ENCODE measurements at regions not wholly inside any gene's neighbourhood (a gene's known extent, or its start where the extent isn't known, plus 50 kb on each side); places are given as distances from the start of the nearest gene placed in this dataset.

- no peak overlapping the region for H3K27ac ChIP-seq (ENCODE audit: insufficient read length, low read depth, low read length)
- H2BK12ac ChIP-seq (ENCODE audit: insufficient read length, low read depth, low read length), result no peak overlapping the region
- H3K4me1 Mint-ChIP-seq, result peaks cover 45 to 55% of the 10 kb centered on the region in 2 experiments
- no peak overlapping the region for H2AFZ ChIP-seq (ENCODE audit: low read length)
- H3K79me1 ChIP-seq (ENCODE audit: insufficient read depth, low read depth, low read length, poor library complexity, severe bottlenecking), result no peaks in the 10 kb centered on the region
- no peak overlapping the region for H2BK120ac ChIP-seq (ENCODE audit: low read depth, low read length, poor library complexity, severe bottlenecking)
- DNase-seq, result no peak
- H3T11ph ChIP-seq (ENCODE audit: low read length), result no peak overlapping the region
- no peak overlapping the region for H3K4ac ChIP-seq (ENCODE audit: low read depth, low read length)
- no peak overlapping the region for H3K4me3 Mint-ChIP-seq
- no peak overlapping the region for H2BK15ac ChIP-seq (ENCODE audit: low read depth, low read length)
- H2BK20ac ChIP-seq (ENCODE audit: low read depth, low read length, poor library complexity, severe bottlenecking), result no peak overlapping the region
- H4K8ac ChIP-seq (replicated peaks; ENCODE audit: insufficient read length, low read depth, low read length), result no peak overlapping the region
- no peak overlapping the region for H2AK5ac ChIP-seq (ENCODE audit: insufficient read length, low read length)
- peaks cover 2% of the 10 kb centered on the region; the same call in 1 of the 2 replicates for H3K27me3 ChIP-seq (ENCODE audit: insufficient read depth, low read length)
- H3K56ac ChIP-seq (ENCODE audit: insufficient read length, low read depth, low read length), result no peak overlapping the region
- H3K36me3 Mint-ChIP-seq (ENCODE audit: insufficient read depth in 1 of 3, low read depth in 3 of 3), result no peaks in the 10 kb centered on the region
- no peaks in the 10 kb centered on the region for H4K20me1 ChIP-seq (ENCODE audit: control insufficient read depth, insufficient read depth, insufficient read length)
- WGBS (ENCODE audit: extremely low coverage, insufficient read length, low lambda C conversion rate), result no CpG with 5 or more reads among the region's 9 CpGs
- no peaks in the 10 kb centered on the region for H3K9me3 Mint-ChIP-seq
- H2BK5ac ChIP-seq (ENCODE audit: insufficient read length, low read length), result no peak overlapping the region
- H3K4me2 ChIP-seq (ENCODE audit: insufficient read depth, insufficient read length, low read length), result no peak overlapping the region
- peaks cover 5% of the 10 kb centered on the region; the same call in 1 of the 2 replicates for H3K4me1 ChIP-seq (ENCODE audit: insufficient read depth, low read length)
- no peak overlapping the region for H3K23ac ChIP-seq (ENCODE audit: insufficient read length, low read depth, low read length)
- H4K91ac ChIP-seq (ENCODE audit: insufficient read length, low read depth, low read length), result no peak overlapping the region
- no peaks in the 10 kb centered on the region for H3K9me3 ChIP-seq (ENCODE audit: control insufficient read depth, low read depth, low read length)
- H3K27ac Mint-ChIP-seq, result no peak overlapping the region
- H3K23me2 ChIP-seq (ENCODE audit: insufficient read length, low read depth, low read length, poor library complexity, severe bottlenecking), result no peaks in the 10 kb centered on the region
- no peak overlapping the region for H3K9ac ChIP-seq (ENCODE audit: extremely low read depth, insufficient read length, low read length)
- H4K5ac ChIP-seq (ENCODE audit: insufficient read length, low read depth, low read length), result no peak overlapping the region
- H3K14ac ChIP-seq (ENCODE audit: insufficient read depth, low read length), result no peak overlapping the region
- H3K27me3 Mint-ChIP-seq (ENCODE audit: low read depth), result peaks cover 35% of the 10 kb centered on the region
- no peaks in the 10 kb centered on the region for H3K79me2 ChIP-seq (ENCODE audit: insufficient read depth, low read length)
- TF ChIP-seq CTCF (conservative IDR thresholded peaks at IDR 0.05), result no peak
- H3K18ac ChIP-seq (ENCODE audit: insufficient read length, low read depth, low read length), result no peak overlapping the region
These were observed 98.5 kb upstream of the ANO1 start for GRCh38 chr11:69979632-69980031.
